Smooth muscle cell (in vitro differentiated cells): ENCODE measurements at regions not wholly inside any gene's neighbourhood (a gene's known extent, or its start where the extent isn't known, plus 50 kb on each side); places are given as distances from the start of the nearest gene placed in this dataset.
"Not testable (repeated sequence)": the region's sequence is repeated elsewhere in the genome, so short reads cannot be mapped to it uniquely, and the experiment has no call there.

Experiments used
- DNase-seq: peaks from one replicate; lab custom pipeline; 2025; ENCODE audit not compliant: unreplicated experiment; lab: John Stamatoyannopoulos, UW
- H2AFZ ChIP-seq: fragments of 200-600 bp; sonication (generic); 2 replicates; pipeline ENCODE4 v1.6.0; 2016; ENCODE audit warnings: antibody characterized with exemption, low read depth, mild to moderate bottlenecking
- H3F3A ChIP-seq: fragments of 200-600 bp; sonication (generic); 2 replicates; pipeline ENCODE4 v1.6.0; 2017; ENCODE audit warnings: antibody characterized with exemption, low read depth
- H3K27ac ChIP-seq: fragments of 200-600 bp; sonication (generic); 2 replicates; pipeline ENCODE4 v1.5.1; 2016; ENCODE audit warnings: low read depth, mild to moderate bottlenecking
- H3K27me3 ChIP-seq: fragments of 200-600 bp; sonication (generic); 2 replicates; pipeline ENCODE4 v1.6.1; 2016; ENCODE audit warnings: low read depth, mild to moderate bottlenecking
- H3K36me3 ChIP-seq: fragments of 200-600 bp; sonication (generic); 2 replicates; pipeline ENCODE4 v1.5.1; 2016; ENCODE audit warnings: low read depth
- H3K4me1 ChIP-seq: fragments of 200-600 bp; sonication (generic); 2 replicates; pipeline ENCODE4 v1.5.1; 2016; ENCODE audit warnings: low read depth
- H3K4me2 ChIP-seq: fragments of 200-600 bp; sonication (generic); 2 replicates; pipeline ENCODE4 v1.6.0; 2016; ENCODE audit warnings: mild to moderate bottlenecking
- H3K4me3 ChIP-seq: fragments of 200-600 bp; sonication (generic); 2 replicates; pipeline ENCODE4 v1.5.1; 2016; ENCODE audit warnings: mild to moderate bottlenecking
- H3K79me2 ChIP-seq: fragments of 200-600 bp; sonication (generic); 2 replicates; pipeline ENCODE4 v1.6.0; 2016; ENCODE audit warnings: low read depth, mild to moderate bottlenecking
- H3K9ac ChIP-seq: fragments of 200-600 bp; sonication (generic); 2 replicates; pipeline ENCODE4 v1.6.0; 2016; ENCODE audit warnings: low read depth
- H3K9me3 ChIP-seq: fragments of 200-600 bp; sonication (generic); replicated peaks from 2 replicates; pipeline ENCODE4 v1.5.1; 2016; ENCODE audit warnings: low read depth
- H4K20me1 ChIP-seq: fragments of 200-600 bp; sonication (generic); 2 replicates; pipeline ENCODE4 v1.6.0; 2016; ENCODE audit warnings: low read depth
- WGBS: methylation state at CpG from one replicate; pipeline ENCODE4 v1.1.7; 2016; ENCODE audit warnings: low lambda C conversion rate; 5-methylcytosine and 5-hydroxymethylcytosine counted together
- TF ChIP-seq, protein P1 (sequence below): fragments of 200-600 bp; sonication (generic); IDR thresholded peaks from 2 replicates; pipeline ENCODE4 v1.5.1; 2017; ENCODE audit warnings: borderline replicate concordance, mild to moderate bottlenecking, antibody characterized with exemption; ENCODE audit not compliant: insufficient read depth, poor library complexity, severe bottlenecking

DNA sequence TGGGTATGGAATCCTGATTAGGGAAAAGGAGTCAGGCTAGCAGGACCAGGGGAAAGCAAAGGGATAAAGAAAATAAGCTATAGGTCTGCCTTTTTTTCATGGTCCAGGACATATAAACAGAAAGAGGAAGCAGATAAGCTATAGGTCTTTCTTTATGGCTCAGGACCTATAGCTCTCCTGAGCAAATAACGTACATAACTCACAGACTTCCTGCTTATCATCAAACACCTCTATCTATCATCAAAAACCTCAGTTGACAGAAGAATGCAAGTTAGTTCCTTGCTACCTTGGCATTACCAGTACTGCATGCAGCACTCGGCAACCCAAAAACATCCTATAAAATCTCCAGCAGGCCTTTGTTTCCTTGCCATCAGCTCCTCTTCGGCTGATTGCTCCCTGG, 238.7 kb upstream of the OR4E1 start:
- Histone ChIP-seq H3K4me1 (no peaks in the 10 kb centered on the region), H3K36me3 (no peaks in the 10 kb centered on the region), H4K20me1 (no peaks in the 10 kb centered on the region), H3K4me2 (no peak overlapping the region), H3K27me3 (no peaks in the 10 kb centered on the region), H3K27ac (no peak overlapping the region), H3F3A (no peaks in the 10 kb centered on the region), H3K4me3 (no peak overlapping the region), H3K79me2 (no peaks in the 10 kb centered on the region), H3K9me3 (no peaks in the 10 kb centered on the region), H2AFZ (no peak overlapping the region), H3K9ac (no peak overlapping the region)
- no peak for DNase-seq
- TF ChIP-seq, protein P1, sequence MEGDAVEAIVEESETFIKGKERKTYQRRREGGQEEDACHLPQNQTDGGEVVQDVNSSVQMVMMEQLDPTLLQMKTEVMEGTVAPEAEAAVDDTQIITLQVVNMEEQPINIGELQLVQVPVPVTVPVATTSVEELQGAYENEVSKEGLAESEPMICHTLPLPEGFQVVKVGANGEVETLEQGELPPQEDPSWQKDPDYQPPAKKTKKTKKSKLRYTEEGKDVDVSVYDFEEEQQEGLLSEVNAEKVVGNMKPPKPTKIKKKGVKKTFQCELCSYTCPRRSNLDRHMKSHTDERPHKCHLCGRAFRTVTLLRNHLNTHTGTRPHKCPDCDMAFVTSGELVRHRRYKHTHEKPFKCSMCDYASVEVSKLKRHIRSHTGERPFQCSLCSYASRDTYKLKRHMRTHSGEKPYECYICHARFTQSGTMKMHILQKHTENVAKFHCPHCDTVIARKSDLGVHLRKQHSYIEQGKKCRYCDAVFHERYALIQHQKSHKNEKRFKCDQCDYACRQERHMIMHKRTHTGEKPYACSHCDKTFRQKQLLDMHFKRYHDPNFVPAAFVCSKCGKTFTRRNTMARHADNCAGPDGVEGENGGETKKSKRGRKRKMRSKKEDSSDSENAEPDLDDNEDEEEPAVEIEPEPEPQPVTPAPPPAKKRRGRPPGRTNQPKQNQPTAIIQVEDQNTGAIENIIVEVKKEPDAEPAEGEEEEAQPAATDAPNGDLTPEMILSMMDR = no peak
- WGBS = 80% methylated on average over 3 of the region's 3 CpGs

DNA sequence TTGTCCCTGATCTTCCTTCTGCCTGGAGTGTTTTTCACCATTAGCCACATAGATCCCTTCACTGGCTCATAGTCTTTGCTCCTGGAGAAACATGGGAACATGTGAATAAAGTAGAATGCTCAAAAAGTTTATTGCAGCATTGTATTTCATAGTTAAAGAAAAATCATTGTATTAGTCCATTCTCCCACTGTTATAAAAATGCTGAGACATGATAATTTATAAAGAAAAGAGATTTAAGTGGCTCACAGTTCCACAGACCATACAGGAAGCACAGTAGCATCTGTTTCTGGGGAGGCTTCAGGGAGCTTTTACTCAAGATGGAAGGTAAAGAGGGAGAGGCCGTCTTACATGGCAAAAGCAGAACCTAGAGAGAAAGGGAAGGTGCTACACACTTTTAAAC, 238.3 kb upstream of the OR4E1 start:
- Histone ChIP-seq H3K27ac (no peak overlapping the region), H3K27me3 (no peaks in the 10 kb centered on the region), H3K9me3 (no peaks in the 10 kb centered on the region), H3K4me1 (no peaks in the 10 kb centered on the region), H3K36me3 (no peaks in the 10 kb centered on the region), H3K79me2 (no peaks in the 10 kb centered on the region), H3F3A (no peaks in the 10 kb centered on the region), H4K20me1 (no peaks in the 10 kb centered on the region), H3K4me3 (no peak overlapping the region), H3K9ac (no peak overlapping the region), H2AFZ (no peak overlapping the region), H3K4me2 (no peak overlapping the region)
- 77% methylated on average over 1 of the region's 1 CpG for WGBS
- DNase-seq = no peak
- TF ChIP-seq, protein P1 = no peak

DNA sequence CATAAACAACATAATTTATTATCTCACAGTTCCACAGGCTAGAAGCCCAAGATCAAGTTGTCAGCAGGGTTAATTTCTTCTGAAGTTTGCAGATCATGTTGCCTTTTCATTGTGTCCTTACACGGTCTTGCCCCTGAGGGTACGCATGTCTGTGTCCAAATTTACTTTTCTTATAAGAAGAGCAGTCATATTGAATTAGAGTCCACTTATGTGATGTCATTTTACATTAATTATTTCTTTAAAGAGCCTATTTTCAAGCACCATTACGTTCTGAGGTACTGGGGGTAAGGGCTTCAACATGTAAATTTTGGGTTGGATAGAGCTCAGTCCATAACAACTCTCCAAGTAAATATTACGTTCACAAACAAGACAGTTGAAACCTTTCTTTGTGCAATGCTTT, 236.6 kb upstream of the OR4E1 start:
- H3K36me3 ChIP-seq = no peaks in the 10 kb centered on the region
- no peak for DNase-seq
- H3K79me2 ChIP-seq = no peaks in the 10 kb centered on the region
- no peak overlapping the region for H3K4me2 ChIP-seq
- H3K27ac ChIP-seq = no peak overlapping the region
- no peaks in the 10 kb centered on the region for H4K20me1 ChIP-seq
- H3K4me1 ChIP-seq = no peaks in the 10 kb centered on the region
- H3K9me3 ChIP-seq = no peaks in the 10 kb centered on the region
- H3K9ac ChIP-seq = no peak overlapping the region
- TF ChIP-seq, protein P1 = no peak
- no peak overlapping the region for H3K4me3 ChIP-seq
- H3K27me3 ChIP-seq = no peaks in the 10 kb centered on the region
- WGBS = 65% methylated on average over 4 of the region's 4 CpGs
- H2AFZ ChIP-seq = no peak overlapping the region
- H3F3A ChIP-seq = no peaks in the 10 kb centered on the region

DNA sequence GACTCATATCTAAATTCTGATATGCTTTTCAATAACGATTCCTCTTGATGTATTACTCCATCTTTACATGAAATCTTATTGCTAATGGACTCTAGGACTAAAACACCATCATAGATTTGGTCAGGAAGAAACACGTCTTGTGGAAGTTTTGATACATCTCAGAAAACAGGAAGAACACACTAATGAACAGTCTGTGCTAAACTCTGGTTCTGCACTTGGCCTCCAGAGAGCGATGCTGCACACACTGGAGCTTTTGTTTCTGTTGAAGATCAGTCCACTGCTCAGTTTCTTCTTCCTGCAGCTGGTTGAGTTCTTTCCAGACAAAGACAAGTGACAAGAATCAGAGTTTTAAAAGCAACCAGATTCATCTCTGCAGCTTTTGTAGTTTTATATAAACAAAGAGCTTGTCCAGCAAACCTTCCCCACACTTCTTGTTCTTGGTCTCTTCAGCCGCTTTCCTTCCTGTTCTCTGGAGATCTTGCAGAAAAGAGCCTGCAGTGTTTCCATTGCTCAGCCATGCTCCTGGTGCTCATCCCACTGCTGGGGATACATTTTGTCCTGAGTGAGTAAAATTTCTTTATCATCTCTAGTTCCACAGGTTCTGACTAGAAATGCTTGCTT, 229.1 kb upstream of the OR4E1 start:
- WGBS = 56% methylated on average over 4 of the region's 4 CpGs
- H3K79me2 ChIP-seq = no peaks in the 10 kb centered on the region
- TF ChIP-seq, protein P1 = peak; percentile 29

DNA sequence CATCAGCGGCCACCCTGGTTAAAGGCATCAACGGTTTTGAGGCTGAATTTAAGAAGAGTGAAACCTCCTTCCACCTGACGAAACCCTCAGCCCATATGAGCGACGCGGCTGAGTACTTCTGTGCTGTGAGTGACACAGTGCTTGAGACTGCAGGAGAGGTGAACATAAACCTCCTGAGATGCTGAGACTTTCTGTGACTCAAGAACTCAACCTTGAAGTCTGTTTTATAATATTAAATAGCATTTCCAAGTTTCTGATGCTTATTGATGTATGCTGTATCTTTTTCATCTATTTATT, 221.2 kb upstream of the OR4E1 start:
- not testable (repeated sequence) for H3K79me2 ChIP-seq, H2AFZ ChIP-seq, H3K4me2 ChIP-seq, H3K9ac ChIP-seq, H3F3A ChIP-seq, H3K27ac ChIP-seq, H3K4me1 ChIP-seq, DNase-seq, H3K36me3 ChIP-seq, H3K27me3 ChIP-seq, H3K4me3 ChIP-seq, H4K20me1 ChIP-seq, H3K9me3 ChIP-seq
- 73% methylated on average over 6 of the region's 6 CpGs for WGBS

More for the DNA sequence above, 229.1 kb upstream of the OR4E1 start:
- no peak for DNase-seq
- Histone ChIP-seq H3K9ac (no peak overlapping the region), H3K4me2 (no peak overlapping the region), H3F3A (no peaks in the 10 kb centered on the region), H3K36me3 (no peaks in the 10 kb centered on the region), H3K27ac (no peak overlapping the region), H3K4me3 (no peak overlapping the region), H3K27me3 (no peaks in the 10 kb centered on the region), H3K9me3 (no peaks in the 10 kb centered on the region), H4K20me1 (no peaks in the 10 kb centered on the region), H3K4me1 (no peaks in the 10 kb centered on the region), H2AFZ (no peak overlapping the region)
